ENCODE measurements at regions not wholly inside any gene's neighbourhood (a gene's known extent, or its start where the extent isn't known, plus 50 kb on each side); places are given as distances from the start of the nearest gene placed in this dataset.

GRCh38 chr11:111077530-111078322 is 167.8 kb upstream of the POU2AF2 start:
- in situ Hi-C loops (cut with MboI; ENCODE audit: low sequenced_read_pairs, unreplicated experiment): no loop called here
- no peak for DNase-seq (ENCODE audit: low spot score)

GRCh38 chr11:111069066-111069465 is 176.5 kb upstream of the POU2AF2 start:
- DNase-seq (ENCODE audit: low spot score): no peak
- no peak for TF ChIP-seq CTCF (IDR thresholded peaks at IDR 0.05; ENCODE audit: borderline replicate concordance, control extremely low read depth, extremely low read depth, insufficient read depth, missing control alignments)
- in situ Hi-C loops (cut with MboI; ENCODE audit: low sequenced_read_pairs, unreplicated experiment): no loop called here

More at GRCh38 chr11:111077530-111078322, 167.8 kb upstream of the POU2AF2 start:
- no peak for TF ChIP-seq CTCF (IDR thresholded peaks at IDR 0.05; ENCODE audit: borderline replicate concordance, control extremely low read depth, extremely low read depth, insufficient read depth, missing control alignments)

GRCh38 chr11:111067994-111068393 is 177.5 kb upstream of the POU2AF2 start:
- in situ Hi-C loops (cut with MboI; ENCODE audit: low sequenced_read_pairs, unreplicated experiment): no loop called here
- no peak for TF ChIP-seq CTCF (IDR thresholded peaks at IDR 0.05; ENCODE audit: borderline replicate concordance, control extremely low read depth, extremely low read depth, insufficient read depth, missing control alignments)

GRCh38 chr11:111066846-111067245 is 178.7 kb upstream of the POU2AF2 start:
- in situ Hi-C loops (cut with MboI; ENCODE audit: low sequenced_read_pairs, unreplicated experiment): no loop called here
- TF ChIP-seq CTCF (IDR thresholded peaks at IDR 0.05; ENCODE audit: borderline replicate concordance, control extremely low read depth, extremely low read depth, insufficient read depth, missing control alignments): no peak
- DNase-seq (ENCODE audit: low spot score): no peak

More at GRCh38 chr11:111067994-111068393, 177.5 kb upstream of the POU2AF2 start:
- no peak for DNase-seq (ENCODE audit: low spot score)

- DNase-seq (ENCODE audit: low spot score): no peak
- in situ Hi-C loops (cut with MboI; ENCODE audit: low sequenced_read_pairs, unreplicated experiment): no loop called here
- TF ChIP-seq CTCF (IDR thresholded peaks at IDR 0.05; ENCODE audit: borderline replicate concordance, control extremely low read depth, extremely low read depth, insufficient read depth, missing control alignments): no peak
Observed at GRCh38 chr11:111063726-111064517, 181.6 kb upstream of the POU2AF2 start.

- in situ Hi-C loops (cut with MboI; ENCODE audit: low sequenced_read_pairs, unreplicated experiment): no loop called here
- DNase-seq (ENCODE audit: low spot score): no peak
Observed at GRCh38 chr11:111062420-111062819, 183.1 kb upstream of the POU2AF2 start.

More at GRCh38 chr11:111062420-111062819, 183.1 kb upstream of the POU2AF2 start:
- no peak for TF ChIP-seq CTCF (IDR thresholded peaks at IDR 0.05; ENCODE audit: borderline replicate concordance, control extremely low read depth, extremely low read depth, insufficient read depth, missing control alignments)
